Ovary (tissue), 3 donors: ENCODE measurements at regions not wholly inside any gene's neighbourhood (a gene's known extent, or its start where the extent isn't known, plus 50 kb on each side); places are given as distances from the start of the nearest gene placed in this dataset.

Source experiments
- CTCF ChIP-seq, 3 donors: fragments of 450-650 bp in 2 of 3; fragments of 200-600 bp in 1 of 3; IDR thresholded peaks; one replicate each; pipeline versions ENCODE4 v1.5.1 to v1.8.0; 2016 to 2022; ENCODE audit warnings: antibody characterized with exemption in 3 of 3, mild to moderate bottlenecking in 1 of 3
- EP300 ChIP-seq: sonication (generic); formaldehyde crosslinking; IDR thresholded peaks from one replicate; pipeline ENCODE4 v1.6.1; 2017; ENCODE audit warnings: antibody characterized with exemption
- POLR2A ChIP-seq: fragments of 450-650 bp; IDR thresholded peaks from one replicate; pipeline ENCODE4 v1.6.1; 2017; ENCODE audit warnings: antibody characterized with exemption, mild to moderate bottlenecking, moderate library complexity
- donor health status: DM: no; HTN: no; CAD: no.

- no peak for TF ChIP-seq POLR2A
- no peak for TF ChIP-seq CTCF (IDR thresholded peaks at IDR 0.05)
- no peak for TF ChIP-seq EP300
These were observed 120.4 kb upstream of the COL5A2 start for GRCh38 chr2:189299974-189300373.
